ENCODE measurements at regions not wholly inside any gene's neighbourhood (a gene's known extent, or its start where the extent isn't known, plus 50 kb on each side); places are given as distances from the start of the nearest gene placed in this dataset.
"Not testable (repeated sequence)": the region's sequence is repeated elsewhere in the genome, so short reads cannot be mapped to it uniquely, and the experiment has no call there.

- peaks cover 0 to 13% (median 8%) of the 10 kb centered on the region in 5 donors for H3K27me3 ChIP-seq (ENCODE audit: control insufficient read depth in 5 of 5, insufficient read depth in 4 of 5, low read length in 5 of 5)
- no peak overlapping the region for H3K4me3 ChIP-seq (ENCODE audit: low read depth in 1 of 5, low read length in 5 of 5)
- no peak overlapping the region for H3K27ac ChIP-seq (ENCODE audit: low read depth, low read length)
- no peaks in the 10 kb centered on the region for H3K4me1 ChIP-seq (ENCODE audit: control insufficient read depth in 5 of 5, insufficient read depth in 5 of 5, low read length in 5 of 5)
- no peak overlapping the region for H3K9ac ChIP-seq (ENCODE audit: low read length in 5 of 5)
- H3K36me3 ChIP-seq (ENCODE audit: control insufficient read depth in 5 of 5, insufficient read depth in 5 of 5, low read length in 5 of 5) = no peaks in the 10 kb centered on the region
- H3K9me3 ChIP-seq (ENCODE audit: control insufficient read depth in 5 of 5, low read length in 5 of 5) = peaks cover 3 to 31% (median 19%) of the 10 kb centered on the region in 5 donors
Measured at GRCh38 chrX:85808217-85808616, 239.1 kb downstream of the CHM start.

GRCh38 chrX:85772391-85772790, 275.0 kb downstream of the CHM start:
- H3K27ac ChIP-seq (ENCODE audit: low read depth, low read length); H3K27me3 ChIP-seq (ENCODE audit: control insufficient read depth in 5 of 5, insufficient read depth in 4 of 5, low read length in 5 of 5); H3K9me3 ChIP-seq (ENCODE audit: control insufficient read depth in 5 of 5, low read length in 5 of 5); H3K9ac ChIP-seq (ENCODE audit: low read length in 5 of 5); H3K4me3 ChIP-seq (ENCODE audit: low read depth in 1 of 5, low read length in 5 of 5); H3K4me1 ChIP-seq (ENCODE audit: control insufficient read depth in 5 of 5, insufficient read depth in 5 of 5, low read length in 5 of 5); H3K36me3 ChIP-seq (ENCODE audit: control insufficient read depth in 5 of 5, insufficient read depth in 5 of 5, low read length in 5 of 5): not testable (repeated sequence)

GRCh38 chrX:85765651-85766050, 281.7 kb downstream of the CHM start:
- H3K4me3 ChIP-seq (ENCODE audit: low read depth in 1 of 5, low read length in 5 of 5) = no peak overlapping the region
- no peaks in the 10 kb centered on the region for H3K36me3 ChIP-seq (ENCODE audit: control insufficient read depth in 5 of 5, insufficient read depth in 5 of 5, low read length in 5 of 5)
- no peaks in the 10 kb centered on the region for H3K4me1 ChIP-seq (ENCODE audit: control insufficient read depth in 5 of 5, insufficient read depth in 5 of 5, low read length in 5 of 5)
- no peak overlapping the region for H3K27ac ChIP-seq (ENCODE audit: low read depth, low read length)
- H3K27me3 ChIP-seq (ENCODE audit: control insufficient read depth in 5 of 5, insufficient read depth in 4 of 5, low read length in 5 of 5) = peaks cover 0 to 2% (median 0%) of the 10 kb centered on the region in 5 donors
- peaks cover 0 to 4% (median 0%) of the 10 kb centered on the region in 5 donors for H3K9me3 ChIP-seq (ENCODE audit: control insufficient read depth in 5 of 5, low read length in 5 of 5)
- no peak overlapping the region for H3K9ac ChIP-seq (ENCODE audit: low read length in 5 of 5)

GRCh38 chrX:85723025-85723424, 324.3 kb downstream of the CHM start:
- H3K9ac ChIP-seq (ENCODE audit: low read length in 5 of 5); H3K36me3 ChIP-seq (ENCODE audit: control insufficient read depth in 5 of 5, insufficient read depth in 5 of 5, low read length in 5 of 5); H3K4me1 ChIP-seq (ENCODE audit: control insufficient read depth in 5 of 5, insufficient read depth in 5 of 5, low read length in 5 of 5); H3K4me3 ChIP-seq (ENCODE audit: low read depth in 1 of 5, low read length in 5 of 5); H3K27ac ChIP-seq (ENCODE audit: low read depth, low read length); H3K27me3 ChIP-seq (ENCODE audit: control insufficient read depth in 5 of 5, insufficient read depth in 4 of 5, low read length in 5 of 5): not testable (repeated sequence)
- H3K9me3 ChIP-seq (ENCODE audit: control insufficient read depth in 5 of 5, low read length in 5 of 5) = peaks cover 0 to 16% (median 2%) of the 10 kb centered on the region in 5 donors

- H3K9ac ChIP-seq (ENCODE audit: low read length in 5 of 5); H3K9me3 ChIP-seq (ENCODE audit: control insufficient read depth in 5 of 5, low read length in 5 of 5); H3K27ac ChIP-seq (ENCODE audit: low read depth, low read length); H3K4me1 ChIP-seq (ENCODE audit: control insufficient read depth in 5 of 5, insufficient read depth in 5 of 5, low read length in 5 of 5); H3K36me3 ChIP-seq (ENCODE audit: control insufficient read depth in 5 of 5, insufficient read depth in 5 of 5, low read length in 5 of 5); H3K27me3 ChIP-seq (ENCODE audit: control insufficient read depth in 5 of 5, insufficient read depth in 4 of 5, low read length in 5 of 5); H3K4me3 ChIP-seq (ENCODE audit: low read depth in 1 of 5, low read length in 5 of 5): not testable (repeated sequence)
Measured at GRCh38 chrX:85703233-85703632, 323.8 kb upstream of the POF1B start.

GRCh38 chrX:85698921-85699320, 319.5 kb upstream of the POF1B start:
- Histone ChIP-seq H3K27me3 (ENCODE audit: control insufficient read depth in 5 of 5, insufficient read depth in 4 of 5, low read length in 5 of 5) (peaks cover 0 to 5% (median 0%) of the 10 kb centered on the region in 5 donors), H3K9me3 (ENCODE audit: control insufficient read depth in 5 of 5, low read length in 5 of 5) (peaks cover 0 to 12% (median 5%) of the 10 kb centered on the region in 5 donors), H3K4me1 (ENCODE audit: control insufficient read depth in 5 of 5, insufficient read depth in 5 of 5, low read length in 5 of 5) (no peaks in the 10 kb centered on the region), H3K36me3 (ENCODE audit: control insufficient read depth in 5 of 5, insufficient read depth in 5 of 5, low read length in 5 of 5) (no peaks in the 10 kb centered on the region), H3K9ac (ENCODE audit: low read length in 5 of 5) (no peak overlapping the region), H3K27ac (ENCODE audit: low read depth, low read length) (no peak overlapping the region), H3K4me3 (ENCODE audit: low read depth in 1 of 5, low read length in 5 of 5) (no peak overlapping the region)

- Histone ChIP-seq H3K27me3 (ENCODE audit: control insufficient read depth in 5 of 5, insufficient read depth in 4 of 5, low read length in 5 of 5) (peaks cover 0 to 13% (median 10%) of the 10 kb centered on the region in 5 donors), H3K9ac (ENCODE audit: low read length in 5 of 5) (no peak overlapping the region), H3K27ac (ENCODE audit: low read depth, low read length) (no peak overlapping the region), H3K36me3 (ENCODE audit: control insufficient read depth in 5 of 5, insufficient read depth in 5 of 5, low read length in 5 of 5) (no peaks in the 10 kb centered on the region), H3K4me3 (ENCODE audit: low read depth in 1 of 5, low read length in 5 of 5) (no peak overlapping the region), H3K4me1 (ENCODE audit: control insufficient read depth in 5 of 5, insufficient read depth in 5 of 5, low read length in 5 of 5) (no peaks in the 10 kb centered on the region), H3K9me3 (ENCODE audit: control insufficient read depth in 5 of 5, low read length in 5 of 5) (peaks cover 0 to 11% (median 10%) of the 10 kb centered on the region in 5 donors)
Measured at GRCh38 chrX:85685843-85686242, 306.4 kb upstream of the POF1B start.

- peaks cover 0 to 3% (median 2%) of the 10 kb centered on the region in 5 donors for H3K9me3 ChIP-seq (ENCODE audit: control insufficient read depth in 5 of 5, low read length in 5 of 5)
- H3K9ac ChIP-seq (ENCODE audit: low read length in 5 of 5) = no peak overlapping the region
- H3K27ac ChIP-seq (ENCODE audit: low read depth, low read length) = no peak overlapping the region
- H3K4me3 ChIP-seq (ENCODE audit: low read depth in 1 of 5, low read length in 5 of 5) = no peak overlapping the region
- no peaks in the 10 kb centered on the region for H3K36me3 ChIP-seq (ENCODE audit: control insufficient read depth in 5 of 5, insufficient read depth in 5 of 5, low read length in 5 of 5)
- H3K4me1 ChIP-seq (ENCODE audit: control insufficient read depth in 5 of 5, insufficient read depth in 5 of 5, low read length in 5 of 5) = no peaks in the 10 kb centered on the region
- no peaks in the 10 kb centered on the region for H3K27me3 ChIP-seq (ENCODE audit: control insufficient read depth in 5 of 5, insufficient read depth in 4 of 5, low read length in 5 of 5)
Measured at GRCh38 chrX:85666471-85666870, 287.0 kb upstream of the POF1B start.

- not testable (repeated sequence) for H3K27me3 ChIP-seq (ENCODE audit: control insufficient read depth in 5 of 5, insufficient read depth in 4 of 5, low read length in 5 of 5); H3K27ac ChIP-seq (ENCODE audit: low read depth, low read length); H3K36me3 ChIP-seq (ENCODE audit: control insufficient read depth in 5 of 5, insufficient read depth in 5 of 5, low read length in 5 of 5); H3K4me1 ChIP-seq (ENCODE audit: control insufficient read depth in 5 of 5, insufficient read depth in 5 of 5, low read length in 5 of 5); H3K9ac ChIP-seq (ENCODE audit: low read length in 5 of 5); H3K4me3 ChIP-seq (ENCODE audit: low read depth in 1 of 5, low read length in 5 of 5); H3K9me3 ChIP-seq (ENCODE audit: control insufficient read depth in 5 of 5, low read length in 5 of 5)
Measured at GRCh38 chrX:85663970-85664369, 284.5 kb upstream of the POF1B start.

GRCh38 chrX:85630901-85631300, 251.4 kb upstream of the POF1B start:
- Histone ChIP-seq H3K4me3 (ENCODE audit: low read depth in 1 of 5, low read length in 5 of 5) (no peak overlapping the region), H3K9ac (ENCODE audit: low read length in 5 of 5) (no peak overlapping the region), H3K36me3 (ENCODE audit: control insufficient read depth in 5 of 5, insufficient read depth in 5 of 5, low read length in 5 of 5) (no peaks in the 10 kb centered on the region), H3K27ac (ENCODE audit: low read depth, low read length) (no peak overlapping the region), H3K4me1 (ENCODE audit: control insufficient read depth in 5 of 5, insufficient read depth in 5 of 5, low read length in 5 of 5) (no peaks in the 10 kb centered on the region), H3K9me3 (ENCODE audit: control insufficient read depth in 5 of 5, low read length in 5 of 5) (peaks cover 0 to 9% (median 2%) of the 10 kb centered on the region in 5 donors), H3K27me3 (ENCODE audit: control insufficient read depth in 5 of 5, insufficient read depth in 4 of 5, low read length in 5 of 5) (peaks cover 0 to 3% (median 2%) of the 10 kb centered on the region in 5 donors)

GRCh38 chrX:85627363-85627762, 247.9 kb upstream of the POF1B start:
- Histone ChIP-seq H3K4me3 (ENCODE audit: low read depth in 1 of 5, low read length in 5 of 5) (no peak overlapping the region), H3K27ac (ENCODE audit: low read depth, low read length) (no peak overlapping the region), H3K9ac (ENCODE audit: low read length in 5 of 5) (no peak overlapping the region), H3K27me3 (ENCODE audit: control insufficient read depth in 5 of 5, insufficient read depth in 4 of 5, low read length in 5 of 5) (peaks cover 0 to 7% (median 0%) of the 10 kb centered on the region in 5 donors), H3K9me3 (ENCODE audit: control insufficient read depth in 5 of 5, low read length in 5 of 5) (peaks cover 0 to 9% (median 2%) of the 10 kb centered on the region in 5 donors), H3K4me1 (ENCODE audit: control insufficient read depth in 5 of 5, insufficient read depth in 5 of 5, low read length in 5 of 5) (no peaks in the 10 kb centered on the region), H3K36me3 (ENCODE audit: control insufficient read depth in 5 of 5, insufficient read depth in 5 of 5, low read length in 5 of 5) (no peaks in the 10 kb centered on the region)

All from subcutaneous abdominal adipose tissue (tissue), 5 donors.